Inflammatory macrophage treated with lipopolysaccharide for 4 hours (primary cell): ENCODE measurements at regions not wholly inside any gene's neighbourhood (a gene's known extent, or its start where the extent isn't known, plus 50 kb on each side); places are given as distances from the start of the nearest gene placed in this dataset.
"Not testable (repeated sequence)": the region's sequence is repeated elsewhere in the genome, so short reads cannot be mapped to it uniquely, and the experiment has no call there.

Experiments used
- DNase-seq: peaks from one replicate; pipeline ENCODE4 v3.0.0-alpha.2; 2020

DNA sequence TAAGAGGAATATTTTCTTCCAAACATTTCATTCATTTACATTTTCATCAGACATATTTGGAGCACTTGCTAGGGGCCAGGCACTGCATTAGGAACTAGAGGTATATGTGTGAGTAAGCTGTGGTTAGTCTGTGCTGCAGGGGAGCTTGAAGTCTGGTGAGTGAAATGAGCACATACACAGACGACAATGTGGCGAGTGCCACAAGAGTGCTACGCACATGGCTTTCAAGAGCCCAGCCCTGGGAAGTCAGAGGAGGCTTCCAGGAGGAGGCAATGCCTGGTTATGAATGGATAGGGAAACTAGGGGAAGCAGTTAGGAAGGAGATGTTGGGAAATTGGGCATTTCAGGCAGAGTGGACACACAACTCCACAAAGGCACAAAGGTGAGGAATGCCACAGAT, 171.8 kb downstream of the IER5 start:
- no peak for DNase-seq

DNA sequence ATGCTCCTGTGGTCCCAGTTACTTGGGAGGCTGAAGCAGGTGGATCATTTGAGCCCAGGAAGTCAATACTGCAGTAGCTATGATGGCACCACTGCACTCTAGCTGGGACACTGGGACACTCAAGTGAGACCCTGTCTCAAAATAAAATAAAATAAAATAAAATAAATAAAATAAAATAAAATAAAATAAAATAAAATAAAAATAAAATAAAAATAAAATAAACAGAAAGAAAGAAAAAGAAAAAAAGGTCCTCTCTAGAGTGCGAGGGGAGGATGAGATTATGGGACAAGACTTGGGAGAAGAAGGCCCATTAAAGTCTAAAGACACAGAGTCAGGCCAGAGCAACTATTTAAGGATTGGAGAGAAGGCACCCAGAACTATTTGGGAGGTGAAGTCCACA, 172.5 kb downstream of the IER5 start:
- no peak for DNase-seq

DNA sequence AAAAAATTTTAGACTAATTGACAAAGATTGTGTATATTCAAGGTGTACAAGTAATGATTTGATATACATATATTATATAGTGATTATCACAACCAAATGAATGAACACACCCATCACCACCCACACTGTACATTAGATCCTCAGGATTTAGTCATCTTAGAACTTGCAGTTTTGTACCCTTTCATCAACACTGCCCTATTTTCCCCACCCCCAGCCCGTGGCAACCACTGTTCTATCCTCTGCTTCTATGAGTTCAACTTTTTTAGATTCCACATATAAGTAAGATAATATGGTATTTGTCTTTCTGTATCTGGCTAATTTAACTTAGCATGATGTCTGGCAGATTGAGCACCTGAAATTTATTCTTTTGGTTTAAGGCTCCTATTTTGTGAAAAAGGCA, 173.6 kb downstream of the IER5 start:
- DNase-seq, result no peak

DNA sequence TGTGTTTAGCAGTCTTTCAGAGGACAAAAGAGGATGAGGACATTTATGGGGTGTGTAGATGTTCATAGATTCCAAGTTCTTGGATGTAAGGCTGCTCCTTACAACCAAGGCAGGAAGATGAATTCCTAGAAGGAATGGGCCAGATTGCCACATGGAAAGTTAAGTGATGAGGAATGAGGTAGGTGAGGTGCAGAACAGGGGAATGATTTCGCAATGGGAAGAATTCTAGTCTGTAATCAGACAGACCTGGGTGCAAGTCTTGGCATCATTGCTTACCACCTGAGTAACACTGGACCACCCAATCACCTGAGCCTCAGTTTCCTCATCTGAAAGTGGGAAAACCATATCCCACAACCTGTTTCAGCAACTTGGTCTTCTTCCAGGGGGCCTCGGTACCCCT, 174.9 kb downstream of the IER5 start:
- DNase-seq, result no peak

DNA sequence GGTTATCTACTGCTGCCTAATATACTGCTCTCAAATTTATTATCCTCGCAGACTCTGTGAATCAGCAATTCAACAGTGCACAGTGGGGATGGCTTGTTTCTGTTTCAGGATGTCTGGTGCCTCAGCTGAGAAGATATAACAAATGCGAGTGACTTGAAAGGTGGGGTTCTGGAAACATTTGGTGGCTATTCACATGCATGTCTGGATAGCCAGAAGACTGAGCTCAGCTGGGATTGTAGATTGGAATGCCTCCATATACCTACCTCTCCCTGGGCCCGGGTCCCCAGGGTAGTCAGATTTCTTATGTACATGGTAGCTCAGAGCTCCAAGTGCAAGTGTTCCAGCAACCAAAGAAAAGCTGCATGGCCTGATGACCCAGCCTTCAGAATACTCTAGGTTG, 176.3 kb downstream of the IER5 start:
- no peak for DNase-seq

DNA sequence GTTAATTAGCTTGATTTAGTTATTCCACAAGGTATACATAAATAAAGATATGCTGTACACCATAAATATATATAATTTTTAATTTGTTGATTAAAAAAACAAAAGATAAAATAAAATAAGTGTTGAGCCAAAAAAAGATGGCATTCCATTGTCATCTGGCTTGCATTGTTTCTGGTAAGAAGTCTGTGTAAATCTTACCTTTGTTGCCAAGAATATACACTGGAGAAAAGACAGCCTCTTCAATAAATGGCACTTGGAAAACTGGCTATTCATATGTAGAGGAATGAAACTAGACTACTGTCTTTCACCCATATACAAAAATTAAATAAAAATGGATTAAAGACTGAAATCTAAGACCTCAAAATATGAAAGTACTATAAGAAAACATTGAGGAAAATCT, 196.5 kb downstream of the IER5 start:
- no peak for DNase-seq

DNA sequence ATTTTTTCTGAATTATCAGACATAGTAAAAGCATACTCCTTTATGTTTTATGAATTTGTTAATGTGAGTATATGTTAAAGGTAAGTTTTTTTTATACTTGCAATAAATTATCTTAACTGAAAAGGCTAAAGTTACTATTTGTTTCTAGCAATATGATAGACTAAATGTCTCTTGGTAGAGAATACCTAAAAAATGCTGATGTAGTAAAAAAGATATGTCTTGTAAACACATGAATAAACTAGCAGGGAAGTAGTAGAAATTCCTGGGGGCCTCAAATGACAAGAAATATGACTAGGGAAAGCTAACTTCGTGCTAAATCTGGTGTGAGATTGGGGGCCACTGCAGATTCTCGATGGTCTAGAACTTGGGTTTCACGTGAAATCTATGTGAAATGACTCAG, 188.1 kb upstream of the CACNA1E start:
- no peak for DNase-seq

DNA sequence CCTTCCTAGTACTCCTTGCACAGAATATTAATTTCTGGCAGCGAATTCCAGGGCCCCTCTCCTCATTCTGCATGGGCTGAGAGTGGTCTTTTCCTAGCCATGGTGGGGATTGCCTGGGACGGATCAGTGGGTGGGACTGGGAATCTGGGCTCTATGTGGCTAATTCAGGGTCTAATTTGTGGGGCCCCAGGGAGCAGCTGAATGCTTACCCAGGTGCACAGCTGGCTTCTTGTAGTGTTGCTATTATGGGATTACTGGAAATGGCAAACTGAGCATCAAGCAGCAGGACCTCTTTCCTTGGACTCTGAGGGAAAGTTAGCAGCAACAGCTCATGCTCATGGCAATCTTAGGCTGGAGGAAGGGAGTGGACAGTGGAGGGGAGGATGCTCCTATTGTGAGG, 187.1 kb upstream of the CACNA1E start:
- no peak for DNase-seq

DNA sequence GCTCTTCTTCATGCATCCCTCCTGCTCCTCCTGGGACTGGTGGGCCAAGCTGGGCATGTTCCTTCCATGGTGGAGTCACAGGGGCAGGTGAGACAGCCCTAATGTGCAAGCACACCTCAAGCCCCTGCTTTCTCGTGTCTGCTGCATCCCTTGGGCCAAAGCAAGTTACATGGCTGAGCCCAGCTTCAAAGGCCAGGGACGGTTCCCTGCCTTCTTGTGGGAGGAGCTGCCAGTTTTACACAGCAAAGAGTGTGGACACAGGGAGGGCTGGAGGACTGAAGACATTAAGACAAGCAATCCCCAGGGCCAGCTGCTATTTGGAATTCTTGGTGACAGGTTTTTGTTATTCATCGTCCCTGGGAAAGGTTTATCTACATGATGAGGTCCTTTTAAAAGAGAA, 175.2 kb upstream of the CACNA1E start:
- no peak for DNase-seq

DNA sequence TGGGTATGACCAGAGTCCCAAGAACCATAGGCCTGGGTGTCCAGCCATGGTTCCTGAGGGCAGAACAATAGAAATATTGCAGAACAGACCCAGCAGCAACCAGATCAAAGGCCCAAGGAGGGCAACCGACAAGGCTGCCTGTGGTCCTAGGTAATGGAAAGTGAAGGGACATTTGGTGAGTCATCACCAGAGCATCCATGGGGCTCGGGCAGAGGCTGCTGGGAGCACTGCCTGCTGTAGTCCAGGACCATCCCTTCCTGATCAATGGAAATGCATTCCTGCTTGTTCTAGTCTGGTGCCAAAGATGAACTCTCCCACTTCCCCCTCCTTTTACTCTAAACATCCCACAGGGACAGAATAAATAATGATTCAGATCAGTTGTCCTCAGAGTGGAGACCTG, 172.8 kb upstream of the CACNA1E start:
- DNase-seq, result no peak

DNA sequence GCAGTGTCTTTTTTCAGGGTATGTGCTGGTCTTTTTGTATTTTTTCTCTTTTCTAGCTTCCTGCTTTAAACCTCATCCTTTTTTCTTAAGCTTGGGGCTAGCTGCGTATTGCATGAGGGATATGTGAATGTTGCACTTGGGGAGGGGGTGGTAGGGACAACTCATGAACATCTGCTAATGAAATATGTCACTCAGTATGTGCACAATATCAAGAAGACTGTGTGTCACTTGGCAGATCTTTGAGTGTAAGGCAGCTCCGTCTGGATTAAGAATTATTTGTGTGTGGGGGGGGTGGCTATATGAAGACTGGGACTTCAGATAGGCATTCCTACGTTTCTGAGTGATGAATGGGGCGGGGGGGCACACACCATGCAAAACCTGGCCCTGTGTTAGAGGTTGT, 170.4 kb upstream of the CACNA1E start:
- no peak for DNase-seq

DNA sequence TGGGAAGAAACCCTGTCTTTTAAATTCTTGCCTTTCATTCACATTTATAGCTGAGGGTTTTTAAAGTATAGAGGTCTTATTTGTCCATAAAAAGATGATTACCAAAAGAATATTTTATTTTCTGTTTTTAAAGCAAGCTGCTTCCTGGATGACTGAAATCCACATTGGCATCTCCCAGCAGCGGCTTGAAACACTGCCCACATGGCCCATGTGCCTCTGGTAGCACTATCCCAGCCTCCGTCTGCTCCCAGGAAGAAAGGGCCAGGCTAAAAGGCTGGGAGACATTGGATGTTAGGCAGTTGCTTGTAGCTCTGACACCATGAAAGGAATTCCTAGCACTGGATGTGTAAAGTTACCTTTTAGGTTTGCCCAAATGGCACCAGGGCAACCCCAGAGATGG, 169.9 kb upstream of the CACNA1E start:
- no peak for DNase-seq

DNA sequence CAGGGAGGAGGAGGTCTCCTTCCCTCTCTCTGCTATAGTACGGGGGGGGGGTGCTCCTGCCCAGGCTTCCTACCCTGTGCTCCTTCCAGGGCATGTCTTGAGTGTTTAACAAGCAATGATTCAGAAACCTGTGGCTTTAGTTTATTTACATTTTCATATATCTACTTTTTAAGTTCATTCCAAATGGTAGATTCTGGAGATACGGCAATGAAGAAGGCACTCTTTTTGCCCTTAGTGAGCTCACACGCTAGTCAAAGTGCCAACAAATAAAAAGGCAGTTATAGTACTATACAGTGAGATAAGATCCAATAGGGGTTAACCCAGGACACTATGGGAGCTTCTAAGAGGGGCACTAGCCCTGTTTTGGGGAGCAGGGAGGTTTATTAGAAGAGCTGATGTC, 169.3 kb upstream of the CACNA1E start:
- DNase-seq, result no peak

DNA sequence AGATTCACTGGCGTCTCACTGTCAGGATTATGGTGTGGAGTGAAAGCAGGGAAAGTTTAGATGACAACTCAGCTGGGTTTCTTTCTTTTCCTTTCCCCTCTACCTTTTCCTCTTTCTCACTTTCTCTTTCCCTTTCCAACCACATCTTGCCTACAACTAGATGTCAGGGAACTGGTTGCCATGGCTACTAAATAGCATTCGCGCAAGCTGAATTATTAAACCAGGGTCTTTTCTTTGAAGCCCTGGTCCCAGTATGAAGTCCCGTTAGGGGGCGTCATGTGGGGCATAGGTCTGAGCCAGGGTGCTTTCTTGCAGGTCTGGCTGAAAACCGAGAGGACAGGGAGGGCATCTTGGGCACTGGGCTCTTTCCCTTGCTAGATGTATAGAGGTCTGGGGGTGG, 168.4 kb upstream of the CACNA1E start:
- DNase-seq, result no peak

DNA sequence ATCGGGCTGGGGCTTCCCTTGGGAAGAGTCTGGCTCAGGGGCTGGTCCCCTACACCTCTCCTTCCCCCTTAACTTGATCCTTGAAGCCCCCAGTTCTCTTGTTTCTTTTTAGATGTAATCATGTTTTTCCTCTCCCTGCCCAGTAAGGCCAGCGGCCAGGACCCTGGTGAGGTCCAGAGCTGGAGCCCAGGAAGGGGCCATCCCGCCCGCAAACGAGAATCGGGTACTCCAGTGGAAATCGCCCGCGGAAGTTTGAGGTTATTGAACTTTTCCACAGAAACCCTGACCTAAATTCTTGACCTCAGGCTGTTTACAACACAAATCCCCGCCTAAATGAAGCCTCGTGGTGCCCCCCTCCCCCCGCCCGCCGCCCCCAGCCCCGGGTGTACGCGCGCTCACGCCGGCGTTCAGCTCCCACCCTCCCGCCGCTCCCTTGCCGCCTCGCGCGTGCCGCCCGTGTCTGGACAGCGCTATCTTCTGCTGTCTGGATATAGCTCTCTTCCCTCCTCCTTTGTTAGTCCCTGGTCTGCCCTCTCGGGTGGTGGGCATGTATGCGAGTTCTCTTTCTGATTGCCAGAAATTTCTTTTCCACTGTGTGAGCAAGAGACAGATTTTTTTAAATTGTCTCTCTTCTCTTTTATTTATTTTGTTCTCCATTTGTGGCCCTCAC, 165.9 kb upstream of the CACNA1E start:
- DNase-seq, result no peak

DNA sequence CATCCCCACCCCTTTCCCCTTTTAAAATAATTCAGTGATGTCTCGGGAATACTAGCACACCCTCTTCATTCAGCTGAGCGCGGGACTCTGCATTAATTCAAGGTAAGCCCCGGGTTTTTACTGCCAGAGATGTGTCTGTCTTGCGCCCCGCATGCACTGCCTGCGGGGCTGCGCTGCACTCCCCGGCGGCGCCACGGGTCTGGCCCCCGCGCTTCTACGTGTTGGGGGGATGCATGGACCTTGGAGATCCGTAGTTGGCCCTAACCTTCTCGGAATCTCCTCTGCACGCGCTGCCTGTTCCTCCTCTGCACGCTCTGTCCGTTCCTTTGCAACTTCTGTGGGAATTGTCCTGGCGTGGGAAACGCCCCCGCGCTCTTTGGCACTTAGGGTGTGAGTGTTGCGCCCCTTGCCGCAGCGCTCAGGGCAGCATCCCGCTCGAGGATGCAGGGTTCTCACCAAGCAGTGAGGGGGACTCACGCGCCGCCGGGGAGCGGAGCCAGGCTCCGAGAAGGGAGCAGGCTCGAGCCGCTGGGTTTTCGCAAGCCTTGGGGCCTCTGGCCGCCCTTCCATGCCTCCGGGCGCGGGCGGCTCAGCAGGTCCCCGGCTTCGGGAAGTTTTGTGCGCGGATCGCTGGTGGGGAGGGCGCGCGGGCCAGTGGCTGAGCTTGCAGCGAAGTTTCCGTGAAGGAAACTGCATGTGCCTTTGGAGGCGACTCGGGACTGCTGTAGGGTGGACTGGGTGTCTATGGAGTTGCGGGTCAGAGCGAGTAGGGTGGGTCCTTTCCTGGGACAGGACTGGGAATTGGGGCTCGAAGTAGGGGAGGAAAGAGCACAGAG, 165.1 kb upstream of the CACNA1E start:
- DNase-seq, result no peak

DNA sequence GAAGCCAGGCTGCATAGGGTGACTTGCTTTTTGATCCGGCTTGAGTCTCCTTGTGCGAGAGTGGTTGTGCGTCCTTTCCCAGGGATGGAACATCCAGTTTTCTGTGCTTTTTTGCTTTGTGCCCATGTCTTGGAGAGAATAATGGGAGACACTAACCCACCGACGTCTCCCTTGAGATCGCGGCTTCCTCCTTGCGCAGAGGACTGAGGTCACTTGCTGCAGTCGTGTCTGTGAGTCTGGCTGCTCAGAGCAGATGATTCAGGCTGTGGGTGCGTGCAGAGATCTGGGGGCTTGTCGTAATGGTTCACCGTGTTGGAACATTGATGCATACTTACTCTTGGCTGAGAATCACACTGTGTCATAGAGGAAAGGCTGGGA, 164.5 kb upstream of the CACNA1E start:
- DNase-seq, result no peak

DNA sequence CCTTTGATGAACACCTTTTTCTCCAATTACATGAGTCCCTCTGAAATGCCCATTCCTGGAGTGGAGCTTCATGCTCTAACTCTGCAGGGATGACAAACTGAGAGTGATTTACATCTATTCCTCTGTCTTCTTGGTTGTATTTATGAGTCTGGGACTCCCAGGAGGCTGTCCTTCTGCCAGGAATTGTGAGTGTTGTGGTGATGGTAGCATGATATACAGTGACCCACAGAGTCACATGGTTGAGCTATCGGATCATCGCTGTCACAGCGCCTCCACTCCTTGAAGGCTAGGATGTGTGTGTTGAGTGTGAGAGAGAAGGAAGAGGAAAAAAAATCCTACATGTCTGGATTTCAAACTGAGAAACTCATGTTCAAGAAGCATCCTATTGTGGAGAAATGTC, 163.4 kb upstream of the CACNA1E start:
- DNase-seq, result no peak

DNA sequence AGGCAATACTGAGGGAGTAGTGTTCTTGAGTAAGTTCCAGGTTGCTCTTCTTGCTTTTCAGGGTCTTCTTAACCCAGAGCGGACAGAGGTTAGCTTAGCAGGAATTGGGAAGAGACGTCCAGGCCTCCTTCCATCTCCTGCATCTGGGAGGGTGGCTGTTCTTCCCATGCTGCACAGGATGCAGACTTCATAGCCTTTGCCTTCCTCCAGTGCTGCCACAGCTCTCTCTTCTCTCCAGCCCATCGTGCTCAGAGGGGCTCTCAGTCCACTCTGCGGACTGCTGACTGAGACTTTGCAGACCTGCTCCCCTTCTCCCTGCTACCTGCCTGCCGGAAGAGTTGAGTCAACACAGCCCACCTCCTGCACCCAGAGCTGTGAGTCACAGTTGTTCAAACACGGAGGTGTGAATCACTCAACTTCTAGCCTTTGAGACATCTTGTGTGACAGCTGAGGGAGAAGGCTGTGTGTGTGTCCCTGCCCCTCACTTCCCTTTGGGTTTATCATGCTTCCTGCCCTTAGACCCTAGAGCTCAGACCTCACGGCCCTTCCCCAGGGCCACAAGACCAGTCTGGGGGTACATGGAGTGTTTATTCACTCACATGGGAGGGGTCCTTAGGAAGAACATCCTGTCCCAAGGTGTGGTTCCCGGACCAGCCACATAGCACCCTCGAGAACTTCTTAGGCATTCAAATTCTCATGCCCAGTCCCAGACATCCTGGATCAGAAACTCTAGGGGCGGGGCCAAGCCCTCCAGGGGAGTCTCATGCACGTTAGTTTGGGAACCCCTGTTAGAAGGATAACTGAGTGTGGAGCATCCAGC, 158.3 kb upstream of the CACNA1E start:
- no peak for DNase-seq

DNA sequence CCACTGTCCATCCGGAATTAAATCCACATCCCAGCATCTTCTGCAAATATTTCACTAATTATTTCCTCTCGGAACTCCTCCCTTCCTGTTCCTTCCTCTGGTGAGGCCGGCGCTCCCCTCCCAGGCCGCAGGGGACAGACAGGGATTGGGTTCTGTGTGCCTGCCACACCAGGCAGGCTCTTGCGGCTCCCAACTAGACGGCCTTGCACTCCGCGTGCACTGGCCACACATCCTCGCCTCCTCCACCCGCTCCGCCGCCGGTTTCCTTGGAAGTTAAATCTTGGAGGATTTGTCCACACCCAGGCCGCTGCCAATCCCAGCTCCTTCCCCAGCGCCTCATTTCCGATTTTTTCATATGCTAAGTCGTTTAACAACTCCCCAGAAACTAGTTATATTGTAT, 157.6 kb upstream of the CACNA1E start:
- DNase-seq, result not testable (repeated sequence)

DNA sequence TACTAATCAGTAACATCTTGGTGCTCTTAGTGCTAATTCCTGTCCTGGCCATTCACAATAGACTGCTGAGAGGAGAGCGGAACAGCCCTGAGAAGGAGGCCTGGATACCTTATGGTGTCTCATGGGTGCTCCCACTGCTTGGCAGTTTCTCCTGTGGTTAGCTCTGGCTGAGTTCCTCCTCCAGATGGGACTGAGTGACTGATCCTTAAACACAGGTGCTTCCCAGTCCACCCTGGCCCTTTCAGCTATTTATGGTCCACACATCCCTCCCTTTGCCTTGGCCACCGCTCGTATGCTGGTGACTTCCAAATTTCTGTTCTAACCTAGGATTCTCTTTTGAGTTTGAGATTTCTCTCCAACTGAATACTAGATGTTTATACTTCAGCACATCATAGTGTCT, 157.0 kb upstream of the CACNA1E start:
- DNase-seq, result no peak

DNA sequence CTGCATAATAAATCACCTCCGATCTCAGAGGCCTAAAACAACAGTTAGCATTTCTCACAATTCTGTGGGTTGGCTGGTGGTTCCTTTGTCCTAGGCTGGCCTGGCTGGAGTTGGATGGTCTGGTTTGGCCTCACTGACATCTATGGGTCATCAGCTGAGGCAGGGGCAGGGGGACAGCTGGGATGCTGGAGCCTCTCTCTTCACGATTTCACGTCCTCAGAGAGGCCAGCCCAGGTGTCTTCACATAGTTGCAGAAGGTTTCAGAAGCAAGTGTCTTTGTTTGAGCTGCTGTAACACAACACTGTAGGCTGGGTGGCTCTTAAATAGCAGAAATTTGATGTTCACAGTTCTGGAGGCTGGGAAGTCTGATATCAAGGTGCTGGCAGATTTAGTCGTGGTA, 155.5 kb upstream of the CACNA1E start:
- no peak for DNase-seq

DNA sequence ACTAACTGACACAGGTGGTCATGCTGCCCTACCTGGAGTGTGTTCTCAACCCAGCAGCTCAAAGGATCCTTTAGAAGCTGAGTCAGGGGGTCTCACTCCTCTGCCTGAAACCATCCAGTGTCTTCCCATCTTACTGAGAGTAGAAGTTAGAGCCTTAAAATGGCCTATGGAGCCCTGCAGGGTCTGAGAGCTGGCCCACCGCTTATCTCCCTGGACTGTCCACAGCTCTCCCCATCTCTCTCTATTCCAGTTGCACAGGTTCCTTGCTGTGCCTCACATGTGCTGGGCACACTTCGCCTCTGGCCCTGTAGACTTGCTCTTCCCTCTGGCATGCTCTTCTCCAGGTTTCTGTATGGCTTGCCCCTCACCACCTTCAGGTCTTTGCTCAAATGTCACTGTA, 148.6 kb upstream of the CACNA1E start:
- DNase-seq, result no peak

DNA sequence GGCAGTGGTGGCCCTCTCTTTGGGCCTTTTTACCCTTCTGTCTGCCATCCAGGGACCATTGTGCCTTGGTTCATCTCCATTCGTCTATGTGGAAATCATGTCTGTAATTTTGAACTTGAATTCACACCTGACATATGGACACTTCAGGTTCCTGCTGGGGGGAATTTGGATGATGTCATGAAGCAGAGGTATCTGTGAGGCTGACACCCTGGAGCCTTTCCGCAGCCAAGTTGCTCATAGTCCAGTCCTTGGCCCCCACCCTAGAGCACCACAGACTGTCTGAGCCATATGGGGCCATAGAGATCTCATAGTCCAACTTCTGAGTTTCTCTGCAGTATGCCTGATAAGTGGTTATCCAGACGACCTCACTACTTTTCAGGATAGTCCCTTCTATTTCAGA, 147.7 kb upstream of the CACNA1E start:
- no peak for DNase-seq
